Pancreas (tissue), 10 donors: ENCODE measurements at regions not wholly inside any gene's neighbourhood (a gene's known extent, or its start where the extent isn't known, plus 50 kb on each side); places are given as distances from the start of the nearest gene placed in this dataset.
"Not testable (repeated sequence)": the region's sequence is repeated elsewhere in the genome, so short reads cannot be mapped to it uniquely, and the experiment has no call there.

Experiments
- ATAC-seq, 4 donors: fragments of 200-7000 bp; cut with Tn5 transposase; one replicate each; pipeline versions ENCODE4 v1.8.0 to v1.9.1; 2020; ENCODE audit warnings: mild to moderate bottlenecking in 4 of 4, moderate library complexity in 4 of 4
- DNase-seq, 6 donors: peaks; one replicate each; pipeline ENCODE4 v3.0.0-alpha.2; 2020
- FAIRE-seq: peaks from 2 replicates; lab custom pipeline; 2012; peaks lifted over from hg19 to GRCh38; lab: Jason Lieb, UNC
- H3K27ac ChIP-seq, 4 donors: fragments of 200-600 bp; sonication (generic); 1 replicate in 3 of 4; 2 replicates in 1 of 4; pipeline versions ENCODE4 v1.5.0 to v1.8.0; 2020
- H3K27me3 ChIP-seq, 4 donors: fragments of 200-600 bp; one replicate each; pipeline ENCODE4 v1.8.0; 2021
- H3K36me3 ChIP-seq, 3 donors: fragments of 200-600 bp; sonication (generic) in 1 of 3; one replicate each; pipeline versions ENCODE4 v1.5.0 to v1.8.0; 2020 to 2021
- H3K4me1 ChIP-seq, 3 donors: fragments of 200-600 bp; one replicate each; pipeline ENCODE4 v1.8.0; 2021
- H3K4me3 ChIP-seq, 4 donors: fragments of 200-600 bp; sonication (generic) in 2 of 4; one replicate each; pipeline versions ENCODE4 v1.5.0 to v1.8.0; 2020 to 2021
- H3K9me3 ChIP-seq, 4 donors: fragments of 200-600 bp; one replicate each; pipeline ENCODE4 v1.8.0; 2021
- CTCF ChIP-seq, 4 donors: fragments of 200-600 bp; sonication (generic) in 3 of 4; IDR thresholded peaks; one replicate each; pipeline versions ENCODE4 v1.5.0 to v1.8.0; 2021; ENCODE audit warnings: antibody characterized with exemption in 4 of 4
- WGBS, 2 donors: extraction: QIAGEN DNeasy Blood & Tissue Kit; methylation state at CpG; one replicate each; pipeline ENCODE4 v1.1.7; 2013; 5-methylcytosine and 5-hydroxymethylcytosine counted together
- intact Hi-C, 3 donors: fragments of 100-400 bp; cut with DNase I; formaldehyde crosslinking; loops; one replicate each; pipeline versions ENCODE4 v1.11.1 to v1.14.2; 2022
- donor health status: healthy with polysubstance abuse.
- donor health status: DM: no; HTN: no; CAD: no; lungs with moderate emphysema.
- donor health status: DM: no; HTN: no; CAD: no.
- donor health status: control.
- donor health status: control.
- donor health status: Bipolar disorder and iron deficiency.
- donor health status: DM: yes; HTN: yes; CAD: no.
- donor health status: DM: no; HTN: no; CAD: no.
- donor health status: DM: no; HTN: no; CAD: no.
- donor health status: DM: yes; HTN: yes; CAD: no.

DNA sequence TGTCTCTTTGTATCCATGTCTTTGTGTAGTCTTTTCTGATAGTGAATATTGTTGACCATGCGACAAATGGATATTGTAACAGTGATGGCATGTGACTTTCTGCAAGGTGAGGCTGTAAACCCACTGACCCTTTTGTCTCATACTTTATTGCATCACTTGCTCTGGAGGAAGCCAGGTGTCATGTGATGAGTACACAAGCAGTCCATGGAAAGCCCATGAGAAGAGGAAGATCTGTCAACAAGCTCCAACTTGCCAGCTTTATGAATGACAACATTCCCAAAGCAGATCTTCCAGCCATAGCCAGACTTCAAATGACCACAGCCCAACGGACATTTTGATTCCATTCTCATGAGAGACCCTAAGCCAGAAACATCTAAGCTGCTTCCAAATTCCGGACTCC is 450.1 kb upstream of the ACTBL2 start:
- ATAC-seq = no peak
- WGBS, 2 donors = 59 to 75% methylated on average over 3 of the region's 3 CpGs
- TF ChIP-seq CTCF (IDR thresholded peaks at IDR 0.05) = no peak

GRCh38 chr5:57931807-57932206 is 449.2 kb upstream of the ACTBL2 start:
- Histone ChIP-seq H3K4me1 (no peaks in the 10 kb centered on the region), H3K9me3 (no peaks in the 10 kb centered on the region), H3K27me3 (no peaks in the 10 kb centered on the region), H3K4me3 (no peak overlapping the region), H3K27ac (no peak overlapping the region), H3K36me3 (no peaks in the 10 kb centered on the region)
- intact Hi-C loops = no loop called here
- DNase-seq (no peak), FAIRE-seq (no peak), ATAC-seq (no peak)
- WGBS, 2 donors = 74 to 79% methylated on average over 1 of the region's 1 CpG
- TF ChIP-seq CTCF (IDR thresholded peaks at IDR 0.05) = no peak

More for the DNA sequence above, 450.1 kb upstream of the ACTBL2 start:
- H3K9me3 ChIP-seq = no peaks in the 10 kb centered on the region
- H3K27ac ChIP-seq = no peak overlapping the region
- H3K4me1 ChIP-seq = no peaks in the 10 kb centered on the region
- FAIRE-seq (no peak), DNase-seq (no peak)
- no peak overlapping the region for H3K4me3 ChIP-seq
- intact Hi-C loops = no loop called here
- H3K27me3 ChIP-seq = no peaks in the 10 kb centered on the region
- no peaks in the 10 kb centered on the region for H3K36me3 ChIP-seq

GRCh38 chr5:57931352-57931751 is 448.7 kb upstream of the ACTBL2 start:
- no peak for TF ChIP-seq CTCF (IDR thresholded peaks at IDR 0.05)
- no peak for FAIRE-seq
- Histone ChIP-seq H3K9me3 (no peaks in the 10 kb centered on the region), H3K36me3 (no peaks in the 10 kb centered on the region), H3K4me3 (no peak overlapping the region), H3K27me3 (no peaks in the 10 kb centered on the region), H3K27ac (no peak overlapping the region), H3K4me1 (no peaks in the 10 kb centered on the region)
- intact Hi-C loops = no loop called here
- ATAC-seq = no peak
- no peak for DNase-seq

- ATAC-seq = no peak
Measured at GRCh38 chr5:57929271-57929670, 446.7 kb upstream of the ACTBL2 start.

DNA sequence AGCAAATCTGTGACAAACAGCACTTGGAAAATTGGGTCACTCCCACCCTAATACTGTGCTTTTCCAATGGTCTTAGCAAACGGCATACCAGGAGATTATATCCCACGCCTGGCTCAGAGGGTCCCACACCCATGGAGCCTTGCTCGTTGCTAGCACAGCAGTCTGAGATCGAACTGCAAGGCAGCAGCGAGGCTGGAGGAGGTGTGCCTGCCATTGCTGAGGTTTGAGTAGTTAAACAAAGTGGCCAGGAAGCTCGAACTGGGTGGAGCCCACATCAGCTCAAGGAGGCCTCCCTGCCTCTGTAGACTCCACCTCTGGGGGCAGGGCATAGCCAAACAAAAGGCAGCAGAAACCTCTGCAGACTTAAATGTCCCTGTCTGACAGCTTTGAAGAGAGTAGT is 440.5 kb upstream of the ACTBL2 start:
- WGBS, 2 donors = 74 to 83% methylated on average over 6 of the region's 6 CpGs
- H3K9me3 ChIP-seq, DNase-seq, ATAC-seq, H3K36me3 ChIP-seq, H3K4me1 ChIP-seq, FAIRE-seq, H3K27me3 ChIP-seq, intact Hi-C loops, H3K27ac ChIP-seq, H3K4me3 ChIP-seq: not testable (repeated sequence)

More at GRCh38 chr5:57929271-57929670, 446.7 kb upstream of the ACTBL2 start:
- TF ChIP-seq CTCF (IDR thresholded peaks at IDR 0.05) = no peak
- Histone ChIP-seq H3K4me1 (no peaks in the 10 kb centered on the region), H3K9me3 (no peaks in the 10 kb centered on the region), H3K27me3 (no peaks in the 10 kb centered on the region), H3K36me3 (no peaks in the 10 kb centered on the region), H3K27ac (no peak overlapping the region), H3K4me3 (no peak overlapping the region)
- FAIRE-seq (no peak), DNase-seq (no peak)
- intact Hi-C loops = no loop called here
- 73 to 88% methylated on average over 5 of the region's 5 CpGs for WGBS, 2 donors

GRCh38 chr5:57917004-57917403 is 434.4 kb upstream of the ACTBL2 start:
- Histone ChIP-seq H3K36me3 (no peaks in the 10 kb centered on the region), H3K27ac (no peak overlapping the region), H3K27me3 (no peaks in the 10 kb centered on the region), H3K4me3 (no peak overlapping the region), H3K9me3 (no peaks in the 10 kb centered on the region), H3K4me1 (no peaks in the 10 kb centered on the region)
- WGBS, 2 donors = 47 to 63% methylated on average over 2 of the region's 2 CpGs
- ATAC-seq (no peak), FAIRE-seq (no peak), DNase-seq (no peak)
- intact Hi-C loops = no loop called here
- TF ChIP-seq CTCF (IDR thresholded peaks at IDR 0.05) = no peak
